Glomerular visceral epithelial cell (primary cell): ENCODE measurements at regions not wholly inside any gene's neighbourhood (a gene's known extent, or its start where the extent isn't known, plus 50 kb on each side); places are given as distances from the start of the nearest gene placed in this dataset.
"Not testable (repeated sequence)": the region's sequence is repeated elsewhere in the genome, so short reads cannot be mapped to it uniquely, and the experiment has no call there.

Experiments
- DNase-seq: peaks from one replicate; pipeline ENCODE4 v3.0.0-alpha.2; 2016; ENCODE audit errors: extremely low spot score

GRCh38 chr3:113377158-113377557 is 64.1 kb downstream of the CFAP44 start:
- DNase-seq: no peak

GRCh38 chr3:113374078-113374477 is 67.2 kb downstream of the CFAP44 start:
- no peak for DNase-seq

- not testable (repeated sequence) for DNase-seq
Measured at GRCh38 chr3:113366800-113367199, 74.5 kb downstream of the CFAP44 start.

GRCh38 chr3:113355340-113355739 is 86.0 kb downstream of the CFAP44 start:
- not testable (repeated sequence) for DNase-seq

GRCh38 chr3:113354307-113354706 is 87.0 kb downstream of the CFAP44 start:
- peak; percentile 3 for DNase-seq

- DNase-seq: no peak
Measured at GRCh38 chr3:113353678-113354077, 87.6 kb downstream of the CFAP44 start.

- no peak for DNase-seq
Measured at GRCh38 chr3:113340785-113341184, 100.5 kb downstream of the CFAP44 start.

- no peak for DNase-seq
Measured at GRCh38 chr3:113339616-113340244, 101.6 kb downstream of the CFAP44 start.
